ENCODE measurements at regions not wholly inside any gene's neighbourhood (a gene's known extent, or its start where the extent isn't known, plus 50 kb on each side); places are given as distances from the start of the nearest gene placed in this dataset.

GRCh38 chr2:236758406-236758805 lies 188.8 kb downstream of the ACKR3 start (continued):
- TF ChIP-seq, protein P1, sequence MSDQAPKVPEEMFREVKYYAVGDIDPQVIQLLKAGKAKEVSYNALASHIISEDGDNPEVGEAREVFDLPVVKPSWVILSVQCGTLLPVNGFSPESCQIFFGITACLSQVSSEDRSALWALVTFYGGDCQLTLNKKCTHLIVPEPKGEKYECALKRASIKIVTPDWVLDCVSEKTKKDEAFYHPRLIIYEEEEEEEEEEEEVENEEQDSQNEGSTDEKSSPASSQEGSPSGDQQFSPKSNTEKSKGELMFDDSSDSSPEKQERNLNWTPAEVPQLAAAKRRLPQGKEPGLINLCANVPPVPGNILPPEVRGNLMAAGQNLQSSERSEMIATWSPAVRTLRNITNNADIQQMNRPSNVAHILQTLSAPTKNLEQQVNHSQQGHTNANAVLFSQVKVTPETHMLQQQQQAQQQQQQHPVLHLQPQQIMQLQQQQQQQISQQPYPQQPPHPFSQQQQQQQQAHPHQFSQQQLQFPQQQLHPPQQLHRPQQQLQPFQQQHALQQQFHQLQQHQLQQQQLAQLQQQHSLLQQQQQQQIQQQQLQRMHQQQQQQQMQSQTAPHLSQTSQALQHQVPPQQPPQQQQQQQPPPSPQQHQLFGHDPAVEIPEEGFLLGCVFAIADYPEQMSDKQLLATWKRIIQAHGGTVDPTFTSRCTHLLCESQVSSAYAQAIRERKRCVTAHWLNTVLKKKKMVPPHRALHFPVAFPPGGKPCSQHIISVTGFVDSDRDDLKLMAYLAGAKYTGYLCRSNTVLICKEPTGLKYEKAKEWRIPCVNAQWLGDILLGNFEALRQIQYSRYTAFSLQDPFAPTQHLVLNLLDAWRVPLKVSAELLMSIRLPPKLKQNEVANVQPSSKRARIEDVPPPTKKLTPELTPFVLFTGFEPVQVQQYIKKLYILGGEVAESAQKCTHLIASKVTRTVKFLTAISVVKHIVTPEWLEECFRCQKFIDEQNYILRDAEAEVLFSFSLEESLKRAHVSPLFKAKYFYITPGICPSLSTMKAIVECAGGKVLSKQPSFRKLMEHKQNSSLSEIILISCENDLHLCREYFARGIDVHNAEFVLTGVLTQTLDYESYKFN (CRISPR knock-in tag; conservative IDR thresholded peaks at IDR 0.05): peak; percentile 58
- TF ChIP-seq ZFX (CRISPR knock-in tag; IDR thresholded peaks at IDR 0.05; ENCODE audit: low read depth) (peak; percentile 20; the same call in 1 of the 2 replicates), TCF7L2 (IDR thresholded peaks at IDR 0.05; ENCODE audit: low read depth, low read length) (no peak), ZNF563 (CRISPR knock-in tag; IDR thresholded peaks at IDR 0.05) (no peak), ZZZ3 (CRISPR knock-in tag; IDR thresholded peaks at IDR 0.05; ENCODE audit: borderline replicate concordance) (no peak), ZNF124 (CRISPR knock-in tag; IDR thresholded peaks at IDR 0.05) (0 out of 2 replicates have a peak, but pooled peaks have one; percentile 37), TERF1 (CRISPR knock-in tag; IDR thresholded peaks at IDR 0.05) (no peak), CREM (IDR thresholded peaks at IDR 0.05) (no peak), CREM (CRISPR knock-in tag; IDR thresholded peaks at IDR 0.05) (no peak), ZNF44 (CRISPR knock-in tag; IDR thresholded peaks at IDR 0.05) (no peak), ZBTB7A (CRISPR knock-in tag; IDR thresholded peaks at IDR 0.05) (no peak), ZSCAN9 (CRISPR knock-in tag; IDR thresholded peaks at IDR 0.05; ENCODE audit: borderline replicate concordance) (no peak), ZNF557 (CRISPR knock-in tag; IDR thresholded peaks at IDR 0.05) (no peak), NR1H2 (CRISPR knock-in tag; IDR thresholded peaks at IDR 0.05; ENCODE audit: borderline replicate concordance, low read depth) (no peak), NR2F6 (IDR thresholded peaks at IDR 0.05) (no peak), NR2F6 (CRISPR knock-in tag; IDR thresholded peaks at IDR 0.05) (no peak), ZNF770 (CRISPR knock-in tag; IDR thresholded peaks at IDR 0.05) (no peak), HNRNPH1 (optimal IDR thresholded peaks at IDR 0.05; ENCODE audit: low read depth, low read length) (no peak), CEBPB (IDR thresholded peaks at IDR 0.05; ENCODE audit: borderline replicate concordance, low read depth, low read length) (peak; percentile 84; the same call in 1 of the 2 replicates), ZBTB44 (CRISPR knock-in tag; IDR thresholded peaks at IDR 0.05) (no peak), MAFK (conservative IDR thresholded peaks at IDR 0.05 in 1 of 2, IDR thresholded peaks at IDR 0.05 in 1 of 2; ENCODE audit: low read length in 2 of 2) (no peak), HNF4A (CRISPR knock-in tag; IDR thresholded peaks at IDR 0.05) (peak; percentile 90), NAIF1 (CRISPR knock-in tag; IDR thresholded peaks at IDR 0.05; ENCODE audit: borderline replicate concordance) (no peak), ZNF496 (CRISPR knock-in tag; IDR thresholded peaks at IDR 0.05; ENCODE audit: insufficient replicate concordance) (no peak), SP1 (IDR thresholded peaks at IDR 0.05) (no peak), SP1 (CRISPR knock-in tag; IDR thresholded peaks at IDR 0.05) (no peak)

Data from HepG2 (cell line).